DOHH2 (cell line): ENCODE measurements at regions not wholly inside any gene's neighbourhood (a gene's known extent, or its start where the extent isn't known, plus 50 kb on each side); places are given as distances from the start of the nearest gene placed in this dataset.

Source experiments
- EZH2phosphoT487 ChIP-seq: fragments of 200-600 bp; sonication (generic); IDR thresholded peaks from 2 replicates; pipeline ENCODE4 v1.6.1; 2017; ENCODE audit warnings: borderline replicate concordance, mild to moderate bottlenecking, antibody characterized with exemption, low read length, moderate library complexity, mixed read lengths
- TF ChIP-seq, protein P1 (sequence below): fragments of 200-600 bp; sonication (generic); IDR thresholded peaks from one replicate; pipeline ENCODE4 v1.5.1; 2014; ENCODE audit warnings: antibody characterized with exemption, mild to moderate bottlenecking, low read depth, low read length; ENCODE audit not compliant: poor library complexity, severe bottlenecking

- TF ChIP-seq, protein P1, sequence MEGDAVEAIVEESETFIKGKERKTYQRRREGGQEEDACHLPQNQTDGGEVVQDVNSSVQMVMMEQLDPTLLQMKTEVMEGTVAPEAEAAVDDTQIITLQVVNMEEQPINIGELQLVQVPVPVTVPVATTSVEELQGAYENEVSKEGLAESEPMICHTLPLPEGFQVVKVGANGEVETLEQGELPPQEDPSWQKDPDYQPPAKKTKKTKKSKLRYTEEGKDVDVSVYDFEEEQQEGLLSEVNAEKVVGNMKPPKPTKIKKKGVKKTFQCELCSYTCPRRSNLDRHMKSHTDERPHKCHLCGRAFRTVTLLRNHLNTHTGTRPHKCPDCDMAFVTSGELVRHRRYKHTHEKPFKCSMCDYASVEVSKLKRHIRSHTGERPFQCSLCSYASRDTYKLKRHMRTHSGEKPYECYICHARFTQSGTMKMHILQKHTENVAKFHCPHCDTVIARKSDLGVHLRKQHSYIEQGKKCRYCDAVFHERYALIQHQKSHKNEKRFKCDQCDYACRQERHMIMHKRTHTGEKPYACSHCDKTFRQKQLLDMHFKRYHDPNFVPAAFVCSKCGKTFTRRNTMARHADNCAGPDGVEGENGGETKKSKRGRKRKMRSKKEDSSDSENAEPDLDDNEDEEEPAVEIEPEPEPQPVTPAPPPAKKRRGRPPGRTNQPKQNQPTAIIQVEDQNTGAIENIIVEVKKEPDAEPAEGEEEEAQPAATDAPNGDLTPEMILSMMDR = no peak
- no peak for TF ChIP-seq EZH2phosphoT487
Observed at GRCh38 chr9:12989669-12990068, 214.8 kb downstream of the LURAP1L start.
